Skin epidermis (tissue), 12 donors: ENCODE measurements at regions not wholly inside any gene's neighbourhood (a gene's known extent, or its start where the extent isn't known, plus 50 kb on each side); places are given as distances from the start of the nearest gene placed in this dataset.
A peak's percentile ranks its signal among the peaks of the same experiment; 100 is the strongest.

Experiments
- H3K27ac ChIP-seq, 21 experiments: fragments of 200-600 bp; sonication (generic) in 11 of 21; one replicate each; pipeline ENCODE4 v1.5.0; 2020; ENCODE audit warnings: mild to moderate bottlenecking in 3 of 21, inconsistent platforms in 2 of 21, moderate library complexity in 2 of 21
- H3K4me3 ChIP-seq, 7 experiments: fragments of 200-600 bp; sonication (generic) in 2 of 7; one replicate each; pipeline ENCODE4 v1.5.0; 2020; ENCODE audit warnings: inconsistent platforms in 2 of 7, mild to moderate bottlenecking in 2 of 7, moderate library complexity in 1 of 7

DNA sequence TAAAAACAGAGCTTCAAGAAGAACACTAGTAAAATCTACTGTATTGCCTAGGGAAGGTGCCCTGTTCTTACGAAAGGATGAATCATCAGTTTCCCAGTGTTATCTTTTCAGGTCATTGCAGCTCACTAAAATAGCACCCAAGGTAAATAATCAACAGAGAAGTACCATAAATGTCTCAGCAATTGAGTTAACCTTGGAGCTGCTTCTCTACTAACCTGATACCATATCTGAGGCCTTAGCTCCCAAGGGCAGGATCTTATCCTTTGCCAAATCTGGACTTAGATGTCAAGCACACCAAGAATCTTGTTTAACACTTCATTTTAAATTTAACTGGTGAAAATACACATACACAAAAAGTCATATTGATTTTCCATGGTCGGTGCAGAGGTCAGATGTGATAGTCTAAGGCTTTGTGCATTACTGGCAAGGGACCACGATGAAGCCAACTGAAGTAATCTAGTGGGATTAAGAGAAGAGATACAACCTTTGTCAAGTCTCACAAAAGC lies 81.5 kb downstream of the EDN1 start:
- no peak overlapping the region for H3K27ac ChIP-seq

DNA sequence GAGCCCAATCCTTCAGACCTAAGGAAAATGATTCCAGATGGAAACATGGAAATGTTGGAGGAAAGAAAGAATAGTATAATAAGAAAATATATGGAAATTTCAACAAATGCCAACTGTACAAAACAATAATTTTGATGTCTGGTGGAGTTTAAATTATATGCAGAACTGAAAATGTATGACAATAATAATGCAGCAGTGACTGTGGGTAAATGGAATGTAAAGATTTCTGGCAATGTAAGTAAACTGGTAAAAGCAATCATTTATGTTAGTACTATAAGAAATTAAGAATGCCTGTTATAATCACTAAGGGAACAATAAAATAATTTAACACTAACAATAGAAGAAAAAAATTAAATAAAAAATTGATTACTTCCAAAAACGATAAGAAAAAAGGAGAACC lies 89.0 kb downstream of the EDN1 start:
- H3K27ac ChIP-seq: no peak overlapping the region
- no peak overlapping the region for H3K4me3 ChIP-seq

More for the DNA sequence above, 81.5 kb downstream of the EDN1 start:
- H3K4me3 ChIP-seq: no peak overlapping the region

DNA sequence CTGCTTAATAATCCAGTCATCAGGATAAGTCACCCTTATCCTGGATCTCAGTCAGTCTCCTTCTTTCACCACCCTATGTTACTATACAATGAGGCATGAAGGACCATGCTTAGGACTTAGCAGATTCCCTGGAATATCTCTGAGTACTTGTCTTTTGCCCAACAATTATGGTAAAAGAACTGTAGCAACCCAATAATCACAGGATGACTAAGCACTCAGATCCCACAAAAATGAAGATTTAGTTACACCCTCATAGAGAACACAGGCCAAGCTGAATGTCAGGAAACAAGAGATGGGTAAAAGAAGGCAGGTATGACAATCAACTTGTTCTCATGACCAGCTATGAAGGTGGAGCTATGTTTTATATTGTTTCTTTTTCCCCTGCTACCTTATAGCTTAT lies 91.4 kb downstream of the EDN1 start:
- H3K4me3 ChIP-seq: no peak overlapping the region

DNA sequence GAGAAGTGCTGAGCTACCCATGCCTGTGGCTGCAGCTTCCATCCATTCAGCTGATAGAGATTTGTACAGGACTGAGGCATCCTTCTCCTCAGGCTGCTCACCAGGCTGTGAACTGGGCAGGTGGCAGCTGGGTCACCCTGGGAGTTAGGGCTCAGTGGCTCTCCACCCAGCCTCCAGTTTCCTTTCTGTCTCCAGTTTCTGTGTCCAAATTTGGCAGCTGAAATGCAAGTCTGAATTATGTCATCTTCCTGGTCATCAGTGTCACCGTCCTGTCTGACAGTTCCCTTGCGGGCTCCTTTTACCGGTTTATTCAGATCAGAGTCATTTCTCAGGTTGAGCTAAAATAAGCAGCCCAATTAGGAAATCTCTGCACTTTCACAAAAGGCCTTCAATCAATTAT lies 93.3 kb downstream of the EDN1 start:
- H3K4me3 ChIP-seq: no peak overlapping the region
- H3K27ac ChIP-seq: no peak overlapping the region

More for the DNA sequence above, 91.4 kb downstream of the EDN1 start:
- no peak overlapping the region for H3K27ac ChIP-seq

DNA sequence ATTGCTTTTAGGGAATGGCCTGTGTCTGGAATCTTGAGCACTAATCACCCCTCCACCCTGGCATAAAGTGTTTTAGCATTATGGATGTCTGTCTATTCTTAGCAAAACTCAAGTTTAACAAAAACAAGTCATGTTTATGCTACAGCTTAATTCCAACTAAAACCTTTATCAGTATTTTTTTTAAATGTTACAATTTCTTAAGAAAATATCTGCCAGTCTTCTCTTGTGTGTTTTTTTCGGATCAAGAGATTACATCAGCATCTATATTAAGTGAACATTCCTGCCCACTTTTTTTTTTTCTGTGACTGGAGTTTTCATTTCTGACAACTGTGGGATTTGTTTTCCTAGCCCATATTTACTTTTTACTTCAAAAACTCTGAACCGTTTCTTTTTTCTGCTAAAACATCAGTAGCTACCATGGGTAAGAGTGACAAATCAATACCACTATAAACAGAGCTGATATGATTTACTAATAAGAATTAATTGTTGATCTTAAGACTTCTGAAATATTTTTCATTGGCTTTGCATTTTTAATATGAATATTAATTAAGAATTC lies 94.3 kb downstream of the EDN1 start:
- H3K27ac ChIP-seq: no peak overlapping the region
- no peak overlapping the region for H3K4me3 ChIP-seq

DNA sequence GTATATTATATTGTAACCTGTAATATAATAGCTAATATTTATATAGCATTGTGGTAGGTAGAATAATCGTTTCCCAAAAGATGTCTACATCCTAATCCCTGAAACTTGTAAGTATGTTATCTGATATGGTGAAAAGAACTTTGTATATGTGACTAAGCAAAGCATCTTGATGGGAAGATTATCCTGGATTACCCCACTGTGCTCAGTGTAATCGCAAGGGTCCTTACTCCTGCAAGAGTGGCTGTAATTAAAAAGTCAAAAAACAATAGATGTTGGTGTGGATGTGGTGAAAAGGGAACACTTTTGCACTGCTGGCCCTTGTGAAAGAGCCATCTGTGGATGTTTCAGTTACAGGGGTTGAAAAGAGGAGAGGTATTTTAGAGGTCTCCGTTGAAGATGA lies 95.2 kb downstream of the EDN1 start:
- Histone ChIP-seq H3K4me3 (no peak overlapping the region), H3K27ac (no peak overlapping the region)

DNA sequence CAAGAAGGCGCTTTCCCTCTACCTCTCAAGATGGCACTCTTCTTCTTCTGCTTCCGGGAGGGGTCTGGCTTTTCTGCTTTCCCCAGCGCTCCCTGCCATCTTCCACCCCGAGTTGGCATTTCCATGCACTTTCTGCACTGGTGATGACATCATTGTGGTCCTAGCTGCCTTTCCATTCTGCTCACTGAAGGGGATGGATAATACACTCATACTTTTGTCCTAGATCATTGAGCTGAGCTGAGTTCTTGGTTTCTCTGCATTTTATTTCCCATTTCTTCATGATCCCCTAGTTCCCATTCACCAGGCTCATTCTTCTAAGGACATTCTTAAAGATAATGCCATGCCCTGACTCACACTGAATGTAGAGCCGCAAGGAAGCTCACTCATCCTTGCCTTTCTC lies 96.7 kb downstream of the EDN1 start:
- Histone ChIP-seq H3K4me3 (no peak overlapping the region), H3K27ac (no peak overlapping the region)

DNA sequence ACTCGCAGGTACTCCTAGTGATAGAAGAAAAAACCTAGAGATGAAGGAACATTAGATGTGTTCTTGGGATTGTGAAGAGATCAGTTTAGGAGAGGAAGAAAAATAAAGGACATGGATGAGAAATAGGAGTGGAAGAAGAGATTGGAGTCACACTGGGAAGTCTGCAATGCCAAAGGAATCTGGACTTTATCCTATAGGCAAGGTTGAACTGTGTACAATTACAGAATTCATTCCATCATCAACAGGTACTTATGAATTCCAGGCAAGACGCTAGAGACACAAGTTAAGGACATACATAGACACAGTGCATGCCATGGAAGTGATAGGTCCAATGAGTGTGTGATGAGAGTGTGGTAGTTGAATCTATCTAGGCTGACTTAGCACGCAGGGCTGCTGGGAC lies 101.3 kb downstream of the EDN1 start:
- H3K27ac ChIP-seq: no peak overlapping the region
- no peak overlapping the region for H3K4me3 ChIP-seq

DNA sequence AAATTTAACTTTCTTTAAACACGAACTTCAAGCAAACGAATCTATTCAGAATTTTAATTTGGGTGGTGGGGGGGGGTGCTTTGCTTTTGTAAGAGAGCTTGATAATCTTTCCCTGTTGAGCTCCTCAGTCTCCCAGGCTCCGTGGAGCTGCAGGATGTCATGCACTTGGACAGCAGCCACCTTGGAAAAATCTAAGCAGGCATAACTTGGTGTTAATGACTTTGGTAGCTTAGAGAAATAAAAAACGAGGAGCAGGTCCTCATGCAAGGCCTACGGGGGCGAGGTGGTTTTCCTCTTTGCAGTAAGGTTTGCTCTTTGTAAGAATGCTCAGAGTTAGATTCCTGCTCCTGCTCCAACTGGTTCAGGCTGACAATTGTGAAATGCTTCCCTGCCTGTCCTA lies 102.3 kb downstream of the EDN1 start:
- Histone ChIP-seq H3K27ac (no peak overlapping the region), H3K4me3 (no peak overlapping the region)

DNA sequence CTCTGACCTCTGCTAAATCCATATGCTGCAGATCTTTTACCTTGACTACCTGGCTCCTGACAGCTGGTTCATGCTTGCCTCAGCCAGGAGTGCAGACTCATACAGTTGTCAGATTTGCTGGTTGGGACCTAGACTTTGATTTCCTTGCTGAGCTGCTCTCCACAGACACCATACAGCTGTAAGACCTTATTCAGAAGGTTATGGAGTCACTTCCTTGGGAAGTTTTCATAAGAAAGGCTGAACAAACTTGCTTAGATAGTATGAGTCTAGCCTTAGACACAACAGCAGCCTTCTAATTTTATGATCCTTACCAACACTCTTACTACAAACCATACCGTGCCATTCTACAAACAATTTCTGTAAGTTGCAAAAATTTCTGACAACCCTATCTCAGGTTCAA lies 102.9 kb downstream of the EDN1 start:
- H3K4me3 ChIP-seq: no peak overlapping the region
- H3K27ac ChIP-seq: no peak overlapping the region

DNA sequence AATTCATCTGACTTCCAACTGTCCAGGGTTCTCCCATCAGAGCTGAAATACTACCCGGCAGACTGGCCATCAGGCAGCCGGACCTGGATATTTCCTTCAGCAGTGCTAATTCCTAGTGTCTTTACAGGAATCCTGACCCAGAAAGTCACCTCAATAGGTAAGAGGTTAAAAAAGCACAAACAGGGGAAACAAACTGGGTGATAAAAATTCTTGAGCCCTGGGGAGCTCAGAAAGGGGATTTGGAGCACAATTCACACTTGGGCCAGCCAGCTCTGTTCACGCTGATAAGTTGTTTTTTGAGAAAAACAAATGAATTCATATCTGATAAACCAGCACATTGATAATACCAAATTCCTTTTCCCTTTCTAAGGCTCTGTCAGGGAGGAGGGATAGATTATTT lies 104.0 kb downstream of the EDN1 start:
- H3K4me3 ChIP-seq: no peak overlapping the region
- H3K27ac ChIP-seq: no peak overlapping the region

DNA sequence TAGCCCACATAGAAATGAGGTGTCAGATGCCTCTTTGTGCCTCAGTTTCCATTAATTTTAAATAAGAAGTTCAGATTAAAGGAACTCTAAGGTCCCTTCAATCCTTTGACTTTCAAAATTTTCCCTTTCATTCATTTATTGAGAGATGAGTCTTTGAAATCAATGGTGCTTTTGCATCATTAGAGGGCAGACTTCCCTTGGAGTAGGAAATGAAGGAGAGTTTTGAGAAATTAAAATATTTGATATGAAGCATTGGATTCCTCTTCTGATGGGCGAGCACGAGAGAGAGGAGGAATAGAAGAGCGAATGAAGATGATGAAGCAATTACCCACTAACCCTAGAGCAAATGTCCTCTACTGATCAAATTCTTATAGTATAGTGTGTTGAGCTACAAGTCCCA lies 105.7 kb downstream of the EDN1 start:
- no peak overlapping the region for H3K4me3 ChIP-seq
- no peak overlapping the region for H3K27ac ChIP-seq

DNA sequence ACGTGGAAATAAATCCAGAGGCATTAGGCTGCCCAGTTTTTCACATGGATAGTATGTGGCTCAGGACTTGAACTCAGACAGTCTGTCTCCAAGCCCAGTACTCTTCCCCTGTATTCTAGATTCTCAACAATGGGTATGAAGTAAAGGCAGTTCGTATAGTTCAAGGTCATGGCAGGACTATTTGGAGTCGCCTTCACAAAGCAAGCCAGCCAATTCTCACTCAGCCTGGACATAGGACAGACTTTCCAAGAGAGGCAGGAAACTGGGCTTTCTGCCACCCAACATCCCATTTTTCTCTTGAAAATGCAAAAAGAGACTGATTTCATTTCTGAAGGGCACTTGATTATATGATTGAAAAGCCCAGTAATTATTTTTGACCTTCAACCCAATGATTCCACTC lies 111.0 kb downstream of the EDN1 start:
- H3K27ac ChIP-seq: no peak overlapping the region
- H3K4me3 ChIP-seq: no peak overlapping the region

DNA sequence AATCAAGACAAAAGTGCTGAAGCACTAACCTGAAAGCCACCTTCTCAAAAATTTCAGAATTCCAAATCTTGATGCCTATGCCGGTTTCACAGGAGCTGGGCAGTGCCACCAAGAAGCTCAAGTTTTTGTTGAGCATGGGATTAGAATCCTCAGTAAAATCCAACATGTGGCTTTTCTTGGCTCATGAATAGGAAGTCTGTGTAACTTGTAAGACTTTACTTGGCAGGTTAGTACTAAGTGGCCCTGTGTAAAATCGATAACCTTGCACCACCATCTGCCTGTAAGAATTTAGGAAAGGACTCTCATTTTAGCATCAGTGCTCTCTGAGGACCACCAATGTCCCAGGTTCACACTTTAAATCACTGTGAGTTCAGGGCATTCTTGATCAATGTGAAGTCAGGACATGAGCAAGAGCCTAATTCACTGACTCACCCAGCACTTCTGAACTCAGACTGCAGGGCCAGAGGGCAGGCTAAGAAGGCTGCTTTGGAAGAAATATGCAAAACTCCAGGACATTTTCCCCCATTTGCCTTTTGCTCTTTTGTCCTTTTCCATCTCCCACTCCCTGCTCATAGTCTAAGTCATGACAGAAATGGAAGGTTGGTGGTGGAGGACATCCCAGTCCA lies 113.2 kb downstream of the EDN1 start:
- peak overlapping the region in 4 of 21 experiments; percentile 12 to 45 (median 21) for H3K27ac ChIP-seq
- H3K4me3 ChIP-seq: no peak overlapping the region

DNA sequence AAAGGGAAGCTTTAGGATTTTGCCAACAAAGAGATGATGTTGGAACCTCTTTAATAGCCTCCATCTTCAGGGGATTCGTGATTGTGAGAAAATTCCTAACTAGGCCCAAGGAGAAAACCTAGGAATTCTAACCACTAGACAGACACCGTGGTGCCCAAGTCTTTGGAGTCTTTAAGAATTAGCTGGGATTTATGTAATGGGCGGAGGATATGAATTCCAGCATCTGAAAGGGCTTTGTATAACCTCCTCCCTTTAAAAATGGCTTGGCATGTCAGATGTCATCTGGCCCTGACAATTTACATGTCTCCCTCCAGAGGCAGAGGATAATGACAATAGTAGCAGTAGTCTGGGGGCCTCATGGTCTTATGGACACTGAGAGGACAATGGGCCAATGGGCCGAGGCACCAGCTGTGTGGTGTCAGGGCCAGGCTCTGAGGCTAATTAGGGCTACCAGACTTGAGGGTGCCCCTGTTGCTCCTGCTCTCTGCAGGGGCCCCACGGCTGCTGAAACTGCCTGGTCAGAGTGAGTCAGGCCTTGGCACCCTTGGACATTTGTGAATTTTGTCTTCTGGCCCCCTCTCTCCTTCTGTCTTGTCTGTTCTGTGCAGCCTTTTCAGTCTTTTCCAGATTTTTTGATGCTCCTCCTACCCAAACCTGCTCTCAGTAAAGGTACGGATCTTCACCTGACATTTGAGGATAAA lies 113.9 kb downstream of the EDN1 start:
- H3K4me3 ChIP-seq: no peak overlapping the region
- H3K27ac ChIP-seq: peak overlapping the region in 4 of 21 experiments; percentile 12 to 45 (median 21)

DNA sequence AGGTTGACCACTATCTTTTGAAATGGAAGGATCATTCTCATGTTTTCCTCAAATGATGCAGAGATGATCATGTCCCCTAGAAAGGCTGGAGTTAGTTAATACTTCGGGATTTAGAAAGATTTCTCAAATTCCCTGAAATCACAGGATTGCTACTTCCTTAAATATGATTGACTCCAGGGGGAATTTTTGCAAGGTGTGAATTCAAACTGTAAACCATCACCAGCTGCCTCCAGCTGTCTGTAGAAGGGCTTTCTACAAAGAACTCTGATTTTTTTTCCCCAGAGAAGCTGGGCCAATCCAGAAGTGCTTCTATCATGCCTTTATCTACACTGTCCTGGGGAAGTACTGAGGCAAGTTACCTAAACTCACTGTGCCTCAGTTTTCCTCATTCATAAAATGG lies 114.5 kb downstream of the EDN1 start:
- Histone ChIP-seq H3K27ac (peak overlapping the region in 1 of 21 experiments; percentile 18), H3K4me3 (no peak overlapping the region)

DNA sequence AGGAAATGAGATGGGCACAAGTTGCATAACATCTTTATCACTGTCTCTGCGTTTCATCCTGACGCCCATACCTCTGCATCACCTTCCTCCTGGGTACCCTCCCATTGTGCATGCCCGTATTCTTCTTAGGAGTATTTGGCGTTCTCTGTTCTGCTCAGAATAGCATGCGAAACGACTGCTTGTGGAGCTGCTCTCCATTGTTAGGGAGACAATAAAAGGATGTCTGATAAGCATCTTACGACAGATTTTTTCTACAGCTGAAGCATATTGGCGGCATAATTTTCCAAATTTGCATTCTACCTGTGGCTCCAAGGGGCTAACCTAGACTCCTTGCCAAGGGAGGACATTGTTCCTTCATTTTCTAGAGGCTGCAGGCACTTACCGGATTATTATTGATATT lies 118.6 kb downstream of the EDN1 start:
- no peak overlapping the region for H3K27ac ChIP-seq
- H3K4me3 ChIP-seq: no peak overlapping the region

DNA sequence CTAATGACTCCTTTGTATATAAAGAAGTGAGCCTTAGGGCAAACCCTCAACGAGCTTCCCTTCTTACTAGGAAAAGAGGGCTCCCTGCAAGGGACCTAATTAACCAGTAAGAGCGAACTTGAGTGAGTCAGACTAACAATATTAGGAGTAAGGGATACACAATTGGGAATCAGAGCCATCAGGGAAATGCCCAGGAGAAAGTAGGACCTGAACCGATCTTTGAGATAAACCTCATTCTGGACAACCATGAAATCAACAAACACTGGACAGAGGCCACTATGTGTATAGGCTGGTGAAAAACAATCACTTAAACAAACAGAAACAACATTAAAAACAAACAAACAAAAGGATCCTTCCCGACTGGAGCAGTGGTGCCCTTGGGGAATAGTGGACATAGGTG lies 120.8 kb downstream of the EDN1 start:
- Histone ChIP-seq H3K27ac (no peak overlapping the region), H3K4me3 (no peak overlapping the region)

DNA sequence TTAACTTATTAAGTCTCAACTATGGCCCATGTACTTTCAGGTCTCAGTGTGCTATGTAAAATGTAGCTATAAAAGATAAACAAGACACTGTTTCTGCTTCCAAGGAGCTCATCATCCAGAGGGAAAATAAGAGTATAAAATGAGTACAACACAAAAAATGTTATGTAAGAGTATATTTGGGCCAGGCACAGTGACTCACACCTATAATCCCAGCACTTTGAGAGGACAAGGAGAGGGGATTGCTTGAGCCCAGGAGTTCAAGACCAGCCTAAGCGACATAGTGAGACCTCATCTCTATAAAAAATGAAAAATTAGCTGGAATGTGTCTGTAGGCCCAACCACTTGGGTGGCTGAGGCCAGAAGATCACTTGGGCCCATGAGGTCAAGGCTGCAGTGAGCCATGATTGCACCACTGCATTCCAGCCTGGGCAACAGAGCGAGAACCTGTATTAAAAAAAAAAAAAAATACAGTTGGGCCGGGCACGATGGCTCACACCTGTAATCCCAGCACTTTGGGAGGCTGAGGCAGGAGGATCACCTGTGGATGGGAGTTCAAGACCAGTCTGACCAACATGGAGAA lies 124.0 kb downstream of the EDN1 start:
- H3K27ac ChIP-seq: no peak overlapping the region
- no peak overlapping the region for H3K4me3 ChIP-seq

DNA sequence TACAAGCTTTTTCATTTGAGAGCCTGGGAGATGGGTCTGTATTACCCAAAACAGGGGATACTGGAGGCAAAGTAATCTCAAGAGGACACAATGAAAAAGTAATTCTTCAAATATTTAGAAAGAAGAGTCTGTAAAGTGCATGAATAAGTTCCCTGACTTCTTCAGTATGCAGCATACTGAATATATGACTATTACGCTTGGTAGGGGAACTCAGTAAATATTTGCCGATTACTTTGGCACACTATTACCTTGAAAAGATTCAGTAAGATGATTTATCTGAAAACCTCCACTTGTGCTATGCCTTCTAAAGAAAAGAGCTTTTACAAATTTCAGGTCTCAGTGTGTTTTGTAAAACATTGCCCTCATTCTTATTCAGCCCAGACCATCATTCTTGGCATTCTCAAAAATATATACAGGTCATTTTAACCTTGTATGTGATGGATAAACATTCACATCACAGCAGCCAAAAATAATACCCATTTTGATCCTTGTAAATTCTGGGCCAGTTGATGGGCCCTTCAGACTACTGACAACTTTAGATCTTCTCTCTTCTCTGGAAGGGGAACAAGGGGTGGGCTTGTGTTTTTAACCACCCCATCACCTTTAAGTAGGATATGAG lies 125.9 kb downstream of the EDN1 start:
- Histone ChIP-seq H3K27ac (no peak overlapping the region), H3K4me3 (no peak overlapping the region)

DNA sequence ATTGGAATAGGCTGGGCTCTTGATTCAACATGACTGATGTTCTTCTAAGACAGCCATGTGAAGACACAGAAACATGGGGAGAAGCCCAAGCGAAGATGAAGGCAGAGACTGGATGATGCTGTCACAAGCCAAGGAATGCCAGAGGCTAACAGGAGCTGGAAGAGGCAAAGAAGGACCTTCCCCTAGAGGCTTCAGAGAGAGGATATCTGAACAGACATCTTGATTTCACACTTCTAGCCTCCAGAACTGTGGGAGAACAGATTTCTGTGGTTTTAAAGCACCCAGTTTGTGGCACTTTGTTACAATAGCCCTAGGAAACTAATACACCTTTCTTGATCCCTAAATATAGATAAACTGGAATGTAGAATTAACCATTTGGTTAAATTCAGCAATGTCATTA lies 127.0 kb downstream of the EDN1 start:
- Histone ChIP-seq H3K27ac (no peak overlapping the region), H3K4me3 (no peak overlapping the region)
